IMR-90 (cell line): ENCODE measurements at regions not wholly inside any gene's neighbourhood (a gene's known extent, or its start where the extent isn't known, plus 50 kb on each side); places are given as distances from the start of the nearest gene placed in this dataset.

Source experiments
- ATAC-seq: fragments of 200-7000 bp; cut with Tn5 transposase; 2 replicates; pipeline ENCODE4 v1.9.1; 2020; ENCODE audit warnings: low read depth, mild to moderate bottlenecking, moderate library complexity
- BruUV-seq: library from RNA; stranded (reverse); fragments of 400-500 nt; replicated peaks from 2 replicates; lab custom pipeline; 2021; lab: Mats Ljungman, UMichigan
- CTCF ChIA-PET: fragments of 300-600 bp; formaldehyde crosslinking; extraction: SDS; loops from one replicate; lab custom pipeline; 2021; ENCODE audit warnings: antibody characterized with exemption; lab: Yijun Ruan, JAX
- POLR2A ChIA-PET: fragments of 300-600 bp; sonication (Branson Sonifier 250); formaldehyde crosslinking; loops from one replicate; lab custom pipeline; 2022; ENCODE audit warnings: antibody characterized with exemption; ENCODE audit not compliant: unreplicated experiment; lab: Charles Lee
- DNase-seq: peaks from one replicate; pipeline ENCODE4 v3.0.0; 2013
- H2AFZ ChIP-seq: replicated peaks from 2 replicates; pipeline ENCODE3; 2013; ENCODE audit warnings: low read length, mild to moderate bottlenecking; ENCODE audit not compliant: poor library complexity
- H2AK5ac ChIP-seq: 2 replicates; pipeline ENCODE4 v1.6.1; 2013; ENCODE audit warnings: low read depth, low read length, inconsistent platforms
- H2AK9ac ChIP-seq: replicated peaks from 2 replicates; pipeline ENCODE3; 2013; ENCODE audit warnings: mild to moderate bottlenecking, low read depth, low read length, moderate library complexity; ENCODE audit not compliant: poor library complexity
- H2BK120ac ChIP-seq: 2 replicates; pipeline ENCODE4 v1.6.1; 2013; ENCODE audit warnings: low read depth, low read length, inconsistent platforms
- H2BK15ac ChIP-seq: 3 replicates; pipeline ENCODE4 v1.6.1; 2013; ENCODE audit warnings: low read depth, low read length, inconsistent platforms
- H2BK20ac ChIP-seq: 2 replicates; pipeline ENCODE4 v1.6.1; 2013; ENCODE audit warnings: low read depth, mild to moderate bottlenecking, inconsistent platforms, low read length, moderate library complexity
- H2BK5ac ChIP-seq: 2 replicates; pipeline ENCODE4 v1.6.1; 2013; ENCODE audit warnings: mild to moderate bottlenecking, low read depth, low read length, inconsistent platforms; ENCODE audit not compliant: poor library complexity, severe bottlenecking
- H3K14ac ChIP-seq: replicated peaks from 2 replicates; pipeline ENCODE4 v1.6.1; 2013; ENCODE audit warnings: low read depth, low read length, inconsistent platforms
- H3K18ac ChIP-seq: 2 replicates; pipeline ENCODE4 v1.6.1; 2013; ENCODE audit warnings: low read depth, low read length, control low read depth
- H3K23ac ChIP-seq: 2 replicates; pipeline ENCODE4 v1.6.1; 2013; ENCODE audit warnings: low read depth, low read length, inconsistent platforms
- H3K27ac ChIP-seq: 2 replicates; pipeline ENCODE4 v1.5.1; 2013; ENCODE audit warnings: mild to moderate bottlenecking, control low read depth, low read length; ENCODE audit not compliant: insufficient read depth
- H3K27me3 ChIP-seq: 2 replicates; pipeline ENCODE4 v1.6.1; 2013; ENCODE audit warnings: low read length; ENCODE audit not compliant: control insufficient read depth, insufficient read depth
- H3K36me3 ChIP-seq: 2 replicates; pipeline ENCODE4 v1.6.1; 2013; ENCODE audit warnings: low read length, mixed read lengths; ENCODE audit not compliant: control insufficient read depth, insufficient read depth
- H3K4ac ChIP-seq: 2 replicates; pipeline ENCODE4 v1.6.1; 2013; ENCODE audit warnings: low read depth, low read length, inconsistent platforms
- H3K4me1 ChIP-seq: 2 replicates; pipeline ENCODE4 v1.6.1; 2013; ENCODE audit warnings: low read length, mixed read lengths; ENCODE audit not compliant: control insufficient read depth, insufficient read depth
- H3K4me2 ChIP-seq: 2 replicates; pipeline ENCODE4 v1.6.1; 2013; ENCODE audit warnings: low read depth, mild to moderate bottlenecking, control low read depth, low read length, moderate library complexity
- H3K4me3 ChIP-seq: 2 replicates; pipeline ENCODE4 v1.5.1; 2013; ENCODE audit warnings: low read depth, mild to moderate bottlenecking, control low read depth, low read length, moderate library complexity; ENCODE audit not compliant: insufficient read depth
- H3K56ac ChIP-seq: 2 replicates; pipeline ENCODE4 v1.6.1; 2013; ENCODE audit warnings: low read length, inconsistent platforms; ENCODE audit not compliant: insufficient read depth; ENCODE audit errors: extremely low read depth
- H3K79me1 ChIP-seq, 2 experiments: 2 replicates each; pipeline ENCODE4 v1.6.1; 2013; ENCODE audit warnings: low read length in 2 of 2, inconsistent platforms in 1 of 2, low read depth in 1 of 2
- H3K9ac ChIP-seq: 2 replicates; pipeline ENCODE4 v1.6.1; 2013; ENCODE audit warnings: low read depth, low read length, control low read depth
- H3K9me1 ChIP-seq: 2 replicates; pipeline ENCODE4 v1.6.1; 2013; ENCODE audit warnings: low read length, inconsistent platforms; ENCODE audit not compliant: insufficient read depth
- H3K9me3 ChIP-seq: 2 replicates; pipeline ENCODE4 v1.6.1; 2013; ENCODE audit warnings: low read length; ENCODE audit not compliant: control insufficient read depth, insufficient read depth
- H4K20me1 ChIP-seq: 2 replicates; pipeline ENCODE4 v1.6.1; 2013; ENCODE audit warnings: low read length, inconsistent platforms; ENCODE audit not compliant: insufficient read depth
- H4K5ac ChIP-seq: 2 replicates; pipeline ENCODE4 v1.6.1; 2013; ENCODE audit warnings: mild to moderate bottlenecking, low read depth, low read length, control low read depth
- H4K8ac ChIP-seq, 2 experiments: 2 replicates each; pipeline ENCODE4 v1.6.1; 2013; ENCODE audit warnings: low read depth in 2 of 2, low read length in 2 of 2, control low read depth in 1 of 2, inconsistent platforms in 1 of 2
- H4K91ac ChIP-seq: 2 replicates; pipeline ENCODE4 v1.6.1; 2013; ENCODE audit warnings: low read depth, low read length, inconsistent platforms; ENCODE audit not compliant: insufficient read depth
- BHLHE40 ChIP-seq: fragments of 150-350 bp; IDR thresholded peaks from 2 replicates; pipeline ENCODE4 v1.6.1; 2016; ENCODE audit warnings: mild to moderate bottlenecking, low read depth, low read length
- CEBPB ChIP-seq: IDR thresholded peaks from 2 replicates; pipeline ENCODE4 v1.6.1; 2012; ENCODE audit warnings: low read depth, low read length, improper control_type of control experiment
- CHD1 ChIP-seq: IDR thresholded peaks from 2 replicates; pipeline ENCODE4 v1.6.1; 2012; ENCODE audit warnings: low read depth, low read length, improper control_type of control experiment
- CTCF ChIP-seq: conservative IDR thresholded peaks from 2 replicates; pipeline ENCODE4 v1.5.1; 2012; ENCODE audit warnings: mild to moderate bottlenecking, low read depth, low read length, improper control_type of control experiment
- ELK1 ChIP-seq: fragments of 150-350 bp; IDR thresholded peaks from 2 replicates; pipeline ENCODE4 v1.6.1; 2016; ENCODE audit warnings: low read depth, mild to moderate bottlenecking, low read length, moderate library complexity, borderline replicate concordance
- FOS ChIP-seq: fragments of 150-350 bp; IDR thresholded peaks from 2 replicates; pipeline ENCODE4 v1.6.1; 2016; ENCODE audit warnings: low read depth, low read length
- MAFK ChIP-seq: IDR thresholded peaks from 2 replicates; pipeline ENCODE4 v1.6.1; 2012; ENCODE audit warnings: low read depth, low read length, improper control_type of control experiment
- MAZ ChIP-seq: IDR thresholded peaks from 2 replicates; pipeline ENCODE4 v1.6.1; 2012; ENCODE audit warnings: low read depth, mild to moderate bottlenecking, low read length, improper control_type of control experiment, moderate library complexity, borderline replicate concordance
- MXI1 ChIP-seq: IDR thresholded peaks from 2 replicates; pipeline ENCODE4 v1.6.1; 2012; ENCODE audit warnings: low read depth, mild to moderate bottlenecking, low read length, moderate library complexity, borderline replicate concordance
- NFE2L2 ChIP-seq: fragments of 150-350 bp; IDR thresholded peaks from 2 replicates; pipeline ENCODE4 v1.6.1; 2016; ENCODE audit warnings: low read depth, mild to moderate bottlenecking, low read length
- POLR2A ChIP-seq: IDR thresholded peaks from 2 replicates; pipeline ENCODE4 v1.6.1; 2012; ENCODE audit warnings: mild to moderate bottlenecking, low read depth, low read length
- RAD21 ChIP-seq: IDR thresholded peaks from 2 replicates; pipeline ENCODE4 v1.6.1; 2012; ENCODE audit warnings: low read length, improper control_type of control experiment
- RCOR1 ChIP-seq: IDR thresholded peaks from 2 replicates; pipeline ENCODE4 v1.6.1; 2012; ENCODE audit warnings: mild to moderate bottlenecking, low read length, improper control_type of control experiment; ENCODE audit not compliant: insufficient replicate concordance
- RFX5 ChIP-seq: IDR thresholded peaks from 2 replicates; pipeline ENCODE4 v1.8.0; 2012; ENCODE audit warnings: low read depth, mild to moderate bottlenecking, low read length, moderate library complexity
- SMC3 ChIP-seq: fragments of 150-350 bp; IDR thresholded peaks from 2 replicates; pipeline ENCODE4 v1.6.1; 2016; ENCODE audit warnings: low read depth, mild to moderate bottlenecking, antibody characterized with exemption, low read length, moderate library complexity
- USF2 ChIP-seq: fragments of 150-350 bp; IDR thresholded peaks from 2 replicates; pipeline ENCODE4 v1.6.1; 2017; ENCODE audit warnings: mild to moderate bottlenecking, antibody characterized with exemption, low read length, low read depth
- WGBS, 2 experiments: methylation state at CpG; one replicate each; pipeline versions ENCODE4 v1.1.5 to v1.1.7; 2013; ENCODE audit warnings: missing lambda C conversion rate in 2 of 2; ENCODE audit not compliant: insufficient read length in 1 of 2; ENCODE audit errors: extremely low coverage in 2 of 2; 5-methylcytosine and 5-hydroxymethylcytosine counted together
- dilution Hi-C: fragments of 300-500 bp; cut with HindIII; formaldehyde crosslinking; loops from one replicate; pipeline ENCODE4 v1.14.3; 2018; ENCODE audit warnings: low sequenced_read_pairs; ENCODE audit not compliant: unreplicated experiment
- in situ Hi-C: fragments of 300-500 bp; cut with MboI; formaldehyde crosslinking; loops from 3 replicates; pipeline ENCODE4 v1.14.3; 2019; ENCODE audit warnings: low sequenced_read_pairs, inconsistent platforms, mixed read lengths
- intact Hi-C: fragments of 100-400 bp; cut with micrococcal nuclease; formaldehyde crosslinking; loops from 2 replicates; pipeline ENCODE4 v1.10.0; 2022

- H2AK5ac ChIP-seq: no peak overlapping the region
- no peak overlapping the region for H3K27ac ChIP-seq
- H2AK9ac ChIP-seq: peak overlapping the region; percentile 78
- no peak overlapping the region for H2BK120ac ChIP-seq
- H3K9me1 ChIP-seq: no peaks in the 10 kb centered on the region
- DNase-seq (no peak), ATAC-seq (no peak)
- BruUV-seq: no TSS peak
- H3K9me3 ChIP-seq: no peaks in the 10 kb centered on the region
- in situ Hi-C loops (no loop called here), dilution Hi-C loops (no loop called here), intact Hi-C loops (no loop called here)
- no peak overlapping the region for H3K4me2 ChIP-seq
- no peaks in the 10 kb centered on the region for H3K4me1 ChIP-seq
- TF ChIP-seq ELK1 (no peak), RAD21 (no peak), NFE2L2 (no peak), MAFK (no peak), SMC3 (no peak), MAZ (no peak), CTCF (no peak), USF2 (no peak), BHLHE40 (no peak), MXI1 (no peak), RFX5 (no peak), RCOR1 (no peak), CEBPB (no peak), POLR2A (no peak), CHD1 (no peak), FOS (no peak)
- no peaks in the 10 kb centered on the region for H3K36me3 ChIP-seq
- no peak overlapping the region for H3K4me3 ChIP-seq
- no peak overlapping the region for H2AFZ ChIP-seq
- no peak overlapping the region for H2BK15ac ChIP-seq
- H3K56ac ChIP-seq: no peak overlapping the region
- H4K8ac ChIP-seq: no peak overlapping the region
- H2BK5ac ChIP-seq: no peak overlapping the region
- peaks cover 2% of the 10 kb centered on the region; the same call in 1 of the 2 replicates for H3K27me3 ChIP-seq
- WGBS, 2 experiments: 100% methylated on average over 1 of the region's 7 CpGs; no CpG with 5 or more reads in 1 of the 2 experiments
- no peak overlapping the region for H4K5ac ChIP-seq
- ChIA-PET CTCF (no interaction called here), POLR2A (no interaction called here)
- no peak overlapping the region for H3K18ac ChIP-seq
- H4K20me1 ChIP-seq: no peaks in the 10 kb centered on the region
- H4K91ac ChIP-seq: no peak overlapping the region
- no peak overlapping the region for H3K23ac ChIP-seq
- no peaks in the 10 kb centered on the region for H3K79me1 ChIP-seq
- no peak overlapping the region for H3K4ac ChIP-seq
- no peak overlapping the region for H3K9ac ChIP-seq
- no peak overlapping the region for H3K14ac ChIP-seq
- no peak overlapping the region for H2BK20ac ChIP-seq
These were observed 109.3 kb upstream of the MTHFD1L start for GRCh38 chr6:150756173-150756572.
